ENCODE measurements at regions not wholly inside any gene's neighbourhood (a gene's known extent, or its start where the extent isn't known, plus 50 kb on each side); places are given as distances from the start of the nearest gene placed in this dataset.

DNA sequence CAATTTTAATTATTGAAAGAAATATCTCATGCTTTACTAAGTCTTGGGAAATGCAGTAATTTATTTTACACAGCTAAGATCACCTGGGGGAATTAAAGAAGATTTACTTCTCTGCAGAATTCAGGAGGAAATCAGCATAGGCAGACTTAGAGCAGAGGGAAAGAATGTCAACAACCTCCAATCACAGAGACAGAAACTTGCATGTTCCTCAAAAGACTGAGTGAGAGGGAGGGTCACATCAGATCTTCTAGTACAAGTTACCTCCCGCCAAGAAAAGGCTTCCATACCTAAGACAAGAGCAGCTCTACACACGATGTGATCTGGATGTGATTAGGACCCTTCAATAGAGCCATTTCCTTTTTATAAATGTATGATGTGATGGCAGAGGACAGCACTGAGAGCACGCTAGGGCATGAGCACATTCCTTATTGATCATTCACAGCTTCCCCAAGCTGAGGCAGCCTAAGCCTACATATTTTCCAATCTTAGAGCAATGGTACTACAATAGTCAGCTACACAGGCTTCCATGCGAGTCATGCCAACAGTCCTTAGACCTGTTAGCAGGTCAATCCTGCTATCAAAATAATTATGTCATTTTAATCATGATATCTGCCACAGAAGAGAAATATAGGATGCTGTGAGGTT, 403.3 kb downstream of the ETNK1 start:
- no peaks in the 10 kb centered on the region for H3K27me3 ChIP-seq
- no peak for ATAC-seq
- TF ChIP-seq, protein P1, sequence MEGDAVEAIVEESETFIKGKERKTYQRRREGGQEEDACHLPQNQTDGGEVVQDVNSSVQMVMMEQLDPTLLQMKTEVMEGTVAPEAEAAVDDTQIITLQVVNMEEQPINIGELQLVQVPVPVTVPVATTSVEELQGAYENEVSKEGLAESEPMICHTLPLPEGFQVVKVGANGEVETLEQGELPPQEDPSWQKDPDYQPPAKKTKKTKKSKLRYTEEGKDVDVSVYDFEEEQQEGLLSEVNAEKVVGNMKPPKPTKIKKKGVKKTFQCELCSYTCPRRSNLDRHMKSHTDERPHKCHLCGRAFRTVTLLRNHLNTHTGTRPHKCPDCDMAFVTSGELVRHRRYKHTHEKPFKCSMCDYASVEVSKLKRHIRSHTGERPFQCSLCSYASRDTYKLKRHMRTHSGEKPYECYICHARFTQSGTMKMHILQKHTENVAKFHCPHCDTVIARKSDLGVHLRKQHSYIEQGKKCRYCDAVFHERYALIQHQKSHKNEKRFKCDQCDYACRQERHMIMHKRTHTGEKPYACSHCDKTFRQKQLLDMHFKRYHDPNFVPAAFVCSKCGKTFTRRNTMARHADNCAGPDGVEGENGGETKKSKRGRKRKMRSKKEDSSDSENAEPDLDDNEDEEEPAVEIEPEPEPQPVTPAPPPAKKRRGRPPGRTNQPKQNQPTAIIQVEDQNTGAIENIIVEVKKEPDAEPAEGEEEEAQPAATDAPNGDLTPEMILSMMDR (IDR thresholded peaks at IDR 0.05): no peak

DNA sequence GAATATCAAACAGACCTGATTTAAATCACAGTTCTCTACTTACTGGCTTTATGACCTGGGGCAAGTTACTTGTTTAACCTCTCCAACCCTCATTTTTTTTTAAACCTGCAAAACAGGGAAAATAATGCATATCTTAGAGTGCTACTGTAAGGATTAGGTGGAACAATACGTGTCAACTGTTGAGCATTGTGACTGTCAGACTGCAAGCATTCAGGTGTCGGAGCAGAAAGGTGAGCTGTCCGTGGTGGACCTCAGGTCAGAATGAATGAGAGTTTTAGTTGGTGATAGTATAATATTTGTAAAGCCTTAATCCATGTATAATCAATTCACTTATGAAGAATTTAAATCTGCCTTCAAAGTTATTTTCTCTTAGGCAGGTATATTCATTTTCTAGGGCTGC, 404.2 kb downstream of the ETNK1 start:
- TF ChIP-seq, protein P1 (IDR thresholded peaks at IDR 0.05): no peak
- H3K27me3 ChIP-seq: no peaks in the 10 kb centered on the region
- no peaks in the 10 kb centered on the region for H3K9me3 ChIP-seq
- no peak overlapping the region for H3K4me3 ChIP-seq
- ATAC-seq: no peak
- intact Hi-C loops (cut with DNase I): no loop called here
- no peak for DNase-seq
- no peaks in the 10 kb centered on the region for H3K36me3 ChIP-seq
- H3K4me1 ChIP-seq: no peaks in the 10 kb centered on the region
- no peak overlapping the region for H3K27ac ChIP-seq

More for the DNA sequence above, 403.3 kb downstream of the ETNK1 start:
- intact Hi-C loops (cut with DNase I): no loop called here
- H3K4me1 ChIP-seq: no peaks in the 10 kb centered on the region
- H3K9me3 ChIP-seq: no peaks in the 10 kb centered on the region
- no peak for DNase-seq
- H3K27ac ChIP-seq: no peak overlapping the region
- H3K36me3 ChIP-seq: no peaks in the 10 kb centered on the region
- no peak overlapping the region for H3K4me3 ChIP-seq

DNA sequence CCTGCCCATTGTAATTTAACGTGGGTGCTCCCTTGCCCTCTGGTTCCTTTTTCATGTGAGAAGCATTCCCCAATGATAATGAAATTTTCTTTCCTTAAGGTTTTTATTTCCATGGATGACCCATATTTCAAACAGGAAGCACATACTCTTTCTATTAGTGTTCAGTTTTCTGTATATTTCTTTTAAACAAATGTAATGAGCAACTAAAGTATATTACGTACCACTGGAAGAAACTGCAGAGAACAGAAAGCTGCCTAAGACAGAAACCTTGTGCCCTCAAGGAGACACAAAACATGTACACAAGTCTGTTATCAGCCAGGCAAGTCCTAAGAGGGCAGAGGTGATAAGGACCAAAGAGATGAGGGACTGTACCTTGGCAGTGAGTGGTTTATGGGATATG, 414.9 kb downstream of the ETNK1 start:
- TF ChIP-seq, protein P1 (IDR thresholded peaks at IDR 0.05): no peak
- ATAC-seq (no peak), DNase-seq (no peak)
- intact Hi-C loops (cut with DNase I): no loop called here
- no peak overlapping the region for H3K4me3 ChIP-seq
- H3K4me1 ChIP-seq: no peaks in the 10 kb centered on the region
- no peaks in the 10 kb centered on the region for H3K36me3 ChIP-seq
- no peaks in the 10 kb centered on the region for H3K27me3 ChIP-seq
- no peak overlapping the region for H3K27ac ChIP-seq
- no peaks in the 10 kb centered on the region for H3K9me3 ChIP-seq

DNA sequence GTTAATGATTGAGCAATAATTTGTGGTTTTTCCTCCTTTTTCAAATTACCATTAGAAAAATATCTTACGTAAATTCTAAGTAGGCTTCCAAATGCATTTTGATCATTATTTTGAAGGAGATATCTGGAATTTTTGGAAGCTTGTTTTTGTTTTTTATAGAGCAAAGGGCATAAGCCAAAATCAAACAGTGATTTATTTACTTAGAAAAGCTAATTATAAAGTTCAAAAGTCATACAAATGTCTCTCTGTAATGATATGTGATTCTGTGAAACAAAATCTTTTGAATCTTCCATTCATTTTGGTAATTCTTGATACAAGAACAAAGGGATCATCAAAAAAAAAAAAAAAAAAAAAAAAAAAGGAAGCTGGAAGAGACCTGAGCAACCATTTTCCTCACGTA, 416.8 kb downstream of the ETNK1 start:
- TF ChIP-seq, protein P1 (IDR thresholded peaks at IDR 0.05): no peak
- intact Hi-C loops (cut with DNase I): no loop called here
- Histone ChIP-seq H3K27ac (no peak overlapping the region), H3K9me3 (no peaks in the 10 kb centered on the region), H3K36me3 (no peaks in the 10 kb centered on the region), H3K4me3 (no peak overlapping the region), H3K4me1 (no peaks in the 10 kb centered on the region), H3K27me3 (no peaks in the 10 kb centered on the region)
- ATAC-seq (no peak), DNase-seq (no peak)

DNA sequence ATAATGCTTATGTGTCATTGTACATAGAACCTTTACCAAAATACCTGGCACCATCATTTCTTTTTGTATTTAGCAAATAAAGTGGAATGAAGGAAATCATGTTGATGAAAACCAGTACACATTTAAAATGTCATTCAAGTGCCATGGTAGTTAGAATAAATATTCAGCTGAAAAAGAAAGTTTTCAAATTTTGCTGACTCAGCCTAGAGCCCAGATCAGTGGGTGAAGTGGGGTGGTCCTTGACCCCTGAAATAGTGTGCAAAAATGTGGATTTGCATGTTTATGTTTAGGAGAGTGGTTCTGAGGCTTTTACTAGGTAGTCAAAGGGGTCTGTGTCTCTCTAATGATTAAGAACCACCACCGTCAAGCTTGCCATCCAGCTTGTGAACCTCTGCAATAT, 418.7 kb downstream of the ETNK1 start:
- Histone ChIP-seq H3K27ac (no peak overlapping the region), H3K36me3 (no peaks in the 10 kb centered on the region), H3K4me1 (no peaks in the 10 kb centered on the region), H3K4me3 (no peak overlapping the region), H3K27me3 (no peaks in the 10 kb centered on the region), H3K9me3 (no peaks in the 10 kb centered on the region)
- TF ChIP-seq, protein P1 (IDR thresholded peaks at IDR 0.05): no peak
- intact Hi-C loops (cut with DNase I): no loop called here
- ATAC-seq: no peak
- no peak for DNase-seq

Data from left lung (tissue), 4 donors.